HG02571 (cell line): ENCODE measurements at regions not wholly inside any gene's neighbourhood (a gene's known extent, or its start where the extent isn't known, plus 50 kb on each side); places are given as distances from the start of the nearest gene placed in this dataset.
A peak's percentile ranks its signal among the peaks of the same experiment; 100 is the strongest.

ENCODE experiments used
- ATAC-seq: cut with Tn5 transposase; IDR thresholded peaks from one replicate; pipeline ENCODE4 v1.9.1; 2021; ENCODE audit warnings: mild to moderate bottlenecking, moderate library complexity; ENCODE audit not compliant: unreplicated experiment

GRCh38 chr2:177143444-177143843 lies 69.2 kb upstream of the HNRNPA3 start:
- ATAC-seq: no peak

GRCh38 chr2:177147093-177147694 lies 65.4 kb upstream of the HNRNPA3 start:
- no peak for ATAC-seq

- no peak for ATAC-seq
Measured at GRCh38 chr2:177147834-177148445, 64.7 kb upstream of the HNRNPA3 start.

- peak; percentile 88 for ATAC-seq
Measured at GRCh38 chr2:177148477-177149154, 64.0 kb upstream of the HNRNPA3 start.

GRCh38 chr2:177149155-177149503 lies 63.5 kb upstream of the HNRNPA3 start:
- ATAC-seq: no peak

- no peak for ATAC-seq
Measured at GRCh38 chr2:177153805-177154204, 58.8 kb upstream of the HNRNPA3 start.

GRCh38 chr2:177154809-177155208 lies 57.8 kb upstream of the HNRNPA3 start:
- no peak for ATAC-seq

- no peak for ATAC-seq
Measured at GRCh38 chr2:177155631-177156030, 57.0 kb upstream of the HNRNPA3 start.

GRCh38 chr2:177161741-177162460 lies 50.7 kb upstream of the HNRNPA3 start:
- ATAC-seq: no peak
